Endothelial cell of umbilical vein (primary cell): ENCODE measurements at regions not wholly inside any gene's neighbourhood (a gene's known extent, or its start where the extent isn't known, plus 50 kb on each side); places are given as distances from the start of the nearest gene placed in this dataset.

Experiments used
- BruUV-seq: library from RNA; stranded (reverse); fragments of 400-500 nt; replicated peaks from 2 replicates; lab custom pipeline; 2021; lab: Mats Ljungman, UMichigan
- CTCF ChIA-PET: fragments of 300-600, 350-600 bp; sonication (Branson Sonifier 250); formaldehyde crosslinking; loops from one replicate; lab custom pipeline; 2021; ENCODE audit warnings: antibody characterized with exemption, inconsistent platforms; lab: Charles Lee
- POLR2A ChIA-PET: fragments of 300-600, 350-600 bp; sonication (Branson Sonifier 250); formaldehyde crosslinking; loops from one replicate; lab custom pipeline; 2021; ENCODE audit warnings: antibody characterized with exemption, inconsistent platforms; lab: Charles Lee
- DNase-seq: peaks from one replicate; pipeline ENCODE4 v3.0.0-alpha.2; 2011; ENCODE audit warnings: low read depth, low spot score
- FAIRE-seq: peaks from 2 replicates; lab custom pipeline; 2011; peaks lifted over from hg19 to GRCh38; lab: Jason Lieb, UNC
- H2AFZ ChIP-seq: 2 replicates; pipeline ENCODE4 v1.6.0; 2012; ENCODE audit warnings: low read depth, low read length, control low read depth, inconsistent platforms
- H3K27ac ChIP-seq: 2 replicates; pipeline ENCODE4 v1.5.1; 2011; ENCODE audit warnings: low read depth, mild to moderate bottlenecking, control low read depth, low read length, moderate library complexity; ENCODE audit not compliant: insufficient read depth
- H3K27me3 ChIP-seq, 2 experiments: 2 replicates each; pipeline versions ENCODE4 v1.6.0 to v1.6.1; 2011; ENCODE audit warnings: low read length in 2 of 2, mixed read lengths in 1 of 2; ENCODE audit not compliant: control insufficient read depth in 2 of 2, insufficient read depth in 2 of 2
- H3K36me3 ChIP-seq, 2 experiments: 2 replicates in 1 of 2; 3 replicates in 1 of 2; pipeline ENCODE4 v1.5.1; 2011; ENCODE audit warnings: low read length in 2 of 2, mild to moderate bottlenecking in 1 of 2, moderate library complexity in 1 of 2; ENCODE audit not compliant: control insufficient read depth in 2 of 2, insufficient read depth in 2 of 2; ENCODE audit errors: extremely low read depth in 1 of 2
- H3K4me1 ChIP-seq: 3 replicates; pipeline ENCODE4 v1.5.1; 2011; ENCODE audit warnings: mild to moderate bottlenecking, low read length; ENCODE audit not compliant: control insufficient read depth, insufficient read depth; ENCODE audit errors: extremely low read depth
- H3K4me2 ChIP-seq: 2 replicates; pipeline ENCODE4 v1.6.1; 2011; ENCODE audit warnings: low read length, control low read depth, mixed read lengths; ENCODE audit not compliant: insufficient read depth
- H3K4me3 ChIP-seq, 3 experiments: fragments of 200-600 bp in 1 of 3; sonication (generic), shearing (Covaris generic) in 1 of 3; replicated peaks in 1 of 3; 2 replicates each; pipeline ENCODE4 v1.5.1; 2011 to 2016; ENCODE audit warnings: control low read depth in 3 of 3, low read length in 3 of 3, mild to moderate bottlenecking in 2 of 3, inconsistent platforms in 1 of 3, low read depth in 1 of 3, moderate library complexity in 1 of 3; ENCODE audit not compliant: insufficient read depth in 1 of 3
- H3K79me2 ChIP-seq: 2 replicates; pipeline ENCODE4 v1.6.0; 2012; ENCODE audit warnings: low read length, inconsistent platforms; ENCODE audit not compliant: control insufficient read depth, insufficient read depth
- H3K9ac ChIP-seq: replicated peaks from 2 replicates; pipeline ENCODE3; 2011; ENCODE audit warnings: low read length, control low read depth; ENCODE audit not compliant: insufficient read depth; ENCODE audit errors: extremely low read depth
- H3K9me1 ChIP-seq: replicated peaks from 3 replicates; pipeline ENCODE4 v1.6.0; 2011; ENCODE audit warnings: mild to moderate bottlenecking, low read length; ENCODE audit not compliant: control insufficient read depth, insufficient read depth; ENCODE audit errors: extremely low read depth
- H3K9me3 ChIP-seq: replicated peaks from 2 replicates; pipeline ENCODE4 v1.5.1; 2012; ENCODE audit warnings: low read length, inconsistent platforms; ENCODE audit not compliant: control insufficient read depth, insufficient read depth
- H4K20me1 ChIP-seq: replicated peaks from 2 replicates; pipeline ENCODE3; 2011; ENCODE audit warnings: mild to moderate bottlenecking, low read length; ENCODE audit not compliant: control insufficient read depth, insufficient read depth; ENCODE audit errors: extremely low read depth
- EZH2 ChIP-seq: IDR thresholded peaks from 2 replicates; pipeline ENCODE4 v1.6.1; 2012; ENCODE audit warnings: borderline replicate concordance, low read depth, mild to moderate bottlenecking, moderate library complexity, low read length, inconsistent platforms; ENCODE audit not compliant: severe bottlenecking
- FOS ChIP-seq: IDR thresholded peaks from 2 replicates; pipeline ENCODE4 v1.6.1; 2011; ENCODE audit warnings: mild to moderate bottlenecking, low read length, moderate library complexity, borderline replicate concordance; ENCODE audit not compliant: insufficient read depth
- GATA2 ChIP-seq: IDR thresholded peaks from 2 replicates; pipeline ENCODE4 v1.7.0; 2011; ENCODE audit warnings: low read depth, mild to moderate bottlenecking, moderate library complexity, mixed read lengths, low read length; ENCODE audit not compliant: insufficient read length, insufficient read depth
- JUN ChIP-seq: IDR thresholded peaks from 2 replicates; pipeline ENCODE4 v1.6.1; 2011; ENCODE audit warnings: borderline replicate concordance, low read depth; ENCODE audit not compliant: insufficient read length, insufficient read depth
- MYC ChIP-seq: IDR thresholded peaks from one replicate; pipeline ENCODE4 v1.6.1; 2011; ENCODE audit warnings: mild to moderate bottlenecking, low read depth, low read length
- POLR2A ChIP-seq: IDR thresholded peaks from 2 replicates; pipeline ENCODE4 v1.6.1; 2012; ENCODE audit warnings: low read depth, mild to moderate bottlenecking, control low read depth, low read length
- POLR2AphosphoS5 ChIP-seq: IDR thresholded peaks from 2 replicates; pipeline ENCODE4 v1.6.1; 2012; ENCODE audit warnings: low read depth, mild to moderate bottlenecking, control low read depth, low read length, moderate library complexity; ENCODE audit not compliant: insufficient read depth
- dilution Hi-C: fragments of 300-500 bp; cut with MboI; formaldehyde crosslinking; loops from one replicate; pipeline ENCODE4 v1.15.0; 2019; ENCODE audit warnings: low sequenced_read_pairs; ENCODE audit not compliant: extremely low pct_ligation_motif_present
- intact Hi-C: fragments of 100-400 bp; cut with micrococcal nuclease; formaldehyde crosslinking; loops from one replicate; pipeline ENCODE4 v1.10.0; 2022
- TF ChIP-seq, protein P1 (sequence below), 2 donors: IDR thresholded peaks; 1 replicate in 1 of 2; 2 replicates in 1 of 2; pipeline ENCODE4 v1.5.1; 2011; ENCODE audit warnings: low read length in 2 of 2, mild to moderate bottlenecking in 2 of 2, moderate library complexity in 2 of 2, control low read depth in 1 of 2, inconsistent platforms in 1 of 2, low read depth in 1 of 2; ENCODE audit not compliant: insufficient read depth in 1 of 2; ENCODE audit errors: extremely low read depth in 1 of 2
- TF ChIP-seq, protein P2 (sequence below): IDR thresholded peaks from 2 replicates; pipeline ENCODE4 v1.6.1; 2011; ENCODE audit not compliant: insufficient read depth, insufficient read length

DNA sequence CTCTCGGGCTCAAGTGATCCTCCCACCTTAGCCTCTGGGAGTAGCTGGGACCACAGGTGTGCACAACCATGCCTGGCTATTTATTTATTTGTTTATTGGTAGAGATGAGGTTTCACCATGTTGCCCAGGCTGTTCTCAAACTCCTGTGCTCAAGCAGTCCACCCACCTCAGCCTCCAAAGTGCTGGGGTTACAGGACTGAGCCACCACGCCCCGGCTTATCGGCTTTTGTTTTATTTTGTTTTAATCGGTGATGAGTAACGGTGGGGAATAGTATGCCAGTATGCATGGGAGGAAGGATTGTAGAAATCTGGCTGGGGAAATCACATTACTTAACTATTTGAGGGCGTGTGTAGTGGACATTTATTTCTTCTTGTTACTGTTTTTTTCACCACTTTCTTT is 451.0 kb upstream of the GOLIM4 start:
- H3K36me3 ChIP-seq = no peaks in the 10 kb centered on the region
- ChIA-PET CTCF (interaction anchor here (2.0 kb wide), 1 partner anchor 301 kb away, joined by 5 read pairs; no protein-coding TSS in a partner anchor), POLR2A (no interaction called here)
- no peaks in the 10 kb centered on the region for H3K4me1 ChIP-seq
- H3K4me3 ChIP-seq = no peak overlapping the region
- no peaks in the 10 kb centered on the region for H3K27me3 ChIP-seq
- H3K9ac ChIP-seq = no peak overlapping the region
- no peak for TF ChIP-seq JUN
- TF ChIP-seq, protein P1, sequence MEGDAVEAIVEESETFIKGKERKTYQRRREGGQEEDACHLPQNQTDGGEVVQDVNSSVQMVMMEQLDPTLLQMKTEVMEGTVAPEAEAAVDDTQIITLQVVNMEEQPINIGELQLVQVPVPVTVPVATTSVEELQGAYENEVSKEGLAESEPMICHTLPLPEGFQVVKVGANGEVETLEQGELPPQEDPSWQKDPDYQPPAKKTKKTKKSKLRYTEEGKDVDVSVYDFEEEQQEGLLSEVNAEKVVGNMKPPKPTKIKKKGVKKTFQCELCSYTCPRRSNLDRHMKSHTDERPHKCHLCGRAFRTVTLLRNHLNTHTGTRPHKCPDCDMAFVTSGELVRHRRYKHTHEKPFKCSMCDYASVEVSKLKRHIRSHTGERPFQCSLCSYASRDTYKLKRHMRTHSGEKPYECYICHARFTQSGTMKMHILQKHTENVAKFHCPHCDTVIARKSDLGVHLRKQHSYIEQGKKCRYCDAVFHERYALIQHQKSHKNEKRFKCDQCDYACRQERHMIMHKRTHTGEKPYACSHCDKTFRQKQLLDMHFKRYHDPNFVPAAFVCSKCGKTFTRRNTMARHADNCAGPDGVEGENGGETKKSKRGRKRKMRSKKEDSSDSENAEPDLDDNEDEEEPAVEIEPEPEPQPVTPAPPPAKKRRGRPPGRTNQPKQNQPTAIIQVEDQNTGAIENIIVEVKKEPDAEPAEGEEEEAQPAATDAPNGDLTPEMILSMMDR (IDR thresholded peaks at IDR 0.05; ENCODE audit: extremely low read depth in 1 of 2, insufficient read depth in 1 of 2, low read depth in 1 of 2, low read length in 2 of 2) = no peak
- TF ChIP-seq POLR2A = no peak
- no peak for TF ChIP-seq FOS
- TF ChIP-seq POLR2AphosphoS5 = no peak
- TF ChIP-seq, protein P2, sequence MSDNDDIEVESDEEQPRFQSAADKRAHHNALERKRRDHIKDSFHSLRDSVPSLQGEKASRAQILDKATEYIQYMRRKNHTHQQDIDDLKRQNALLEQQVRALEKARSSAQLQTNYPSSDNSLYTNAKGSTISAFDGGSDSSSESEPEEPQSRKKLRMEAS = no peak
- TF ChIP-seq GATA2 = no peak
- TF ChIP-seq MYC = no peak
- no peak for TF ChIP-seq EZH2
- H3K27ac ChIP-seq = no peak overlapping the region
- no peaks in the 10 kb centered on the region for H3K9me1 ChIP-seq
- H4K20me1 ChIP-seq = no peaks in the 10 kb centered on the region
- no peaks in the 10 kb centered on the region for H3K9me3 ChIP-seq
- no peaks in the 10 kb centered on the region for H3K79me2 ChIP-seq
- no peak for DNase-seq
- FAIRE-seq = no peak
- H3K4me2 ChIP-seq = no peak overlapping the region
- intact Hi-C loops = no loop called here
- dilution Hi-C loops = no loop called here
- BruUV-seq = no TSS peak
- no peak overlapping the region for H2AFZ ChIP-seq
